Mucosa of descending colon (tissue), 3 donors: ENCODE measurements at regions not wholly inside any gene's neighbourhood (a gene's known extent, or its start where the extent isn't known, plus 50 kb on each side); places are given as distances from the start of the nearest gene placed in this dataset.

Source experiments
- ATAC-seq: fragments of 200-7000 bp; cut with Tn5 transposase; one replicate; pipeline ENCODE4 v1.9.1; 2020; ENCODE audit warnings: mild to moderate bottlenecking, moderate library complexity
- DNase-seq, 3 donors: peaks; one replicate each; pipeline ENCODE4 v3.0.0-alpha.2; 2020
- H3K36me3 ChIP-seq: fragments of 200-600 bp; one replicate; pipeline ENCODE4 v1.8.0; 2021; ENCODE audit warnings: low read depth, mild to moderate bottlenecking
- H3K4me1 ChIP-seq: fragments of 200-600 bp; one replicate; pipeline ENCODE4 v1.8.0; 2021; ENCODE audit warnings: low read depth, mild to moderate bottlenecking
- H3K4me3 ChIP-seq: fragments of 200-600 bp; one replicate; pipeline ENCODE4 v1.8.0; 2021; ENCODE audit warnings: mild to moderate bottlenecking
- H3K9me3 ChIP-seq: fragments of 200-600 bp; one replicate; pipeline ENCODE4 v1.8.0; 2021; ENCODE audit warnings: mild to moderate bottlenecking
- intact Hi-C, 2 donors: fragments of 100-400 bp; cut with DNase I in 1 of 2; cut with micrococcal nuclease in 1 of 2; formaldehyde crosslinking; loops; one replicate each; pipeline versions ENCODE4 v1.11.0 to v1.11.1; 2022; cut with DNase I, micrococcal nuclease
- TF ChIP-seq, protein P1 (sequence below): fragments of 200-600 bp; IDR thresholded peaks from one replicate; pipeline ENCODE4 v1.8.0; 2022; ENCODE audit warnings: antibody characterized with exemption, mild to moderate bottlenecking
- donor health status: DM: no; HTN: no; CAD: no; lungs with moderate emphysema.
- donor health status: DM: no; HTN: no; CAD: no.
- donor health status: DM: no; HTN: yes; CAD: no.

- intact Hi-C loops = no loop called here
- no peak overlapping the region for H3K4me3 ChIP-seq
- TF ChIP-seq, protein P1, sequence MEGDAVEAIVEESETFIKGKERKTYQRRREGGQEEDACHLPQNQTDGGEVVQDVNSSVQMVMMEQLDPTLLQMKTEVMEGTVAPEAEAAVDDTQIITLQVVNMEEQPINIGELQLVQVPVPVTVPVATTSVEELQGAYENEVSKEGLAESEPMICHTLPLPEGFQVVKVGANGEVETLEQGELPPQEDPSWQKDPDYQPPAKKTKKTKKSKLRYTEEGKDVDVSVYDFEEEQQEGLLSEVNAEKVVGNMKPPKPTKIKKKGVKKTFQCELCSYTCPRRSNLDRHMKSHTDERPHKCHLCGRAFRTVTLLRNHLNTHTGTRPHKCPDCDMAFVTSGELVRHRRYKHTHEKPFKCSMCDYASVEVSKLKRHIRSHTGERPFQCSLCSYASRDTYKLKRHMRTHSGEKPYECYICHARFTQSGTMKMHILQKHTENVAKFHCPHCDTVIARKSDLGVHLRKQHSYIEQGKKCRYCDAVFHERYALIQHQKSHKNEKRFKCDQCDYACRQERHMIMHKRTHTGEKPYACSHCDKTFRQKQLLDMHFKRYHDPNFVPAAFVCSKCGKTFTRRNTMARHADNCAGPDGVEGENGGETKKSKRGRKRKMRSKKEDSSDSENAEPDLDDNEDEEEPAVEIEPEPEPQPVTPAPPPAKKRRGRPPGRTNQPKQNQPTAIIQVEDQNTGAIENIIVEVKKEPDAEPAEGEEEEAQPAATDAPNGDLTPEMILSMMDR = no peak
- H3K4me1 ChIP-seq = no peaks in the 10 kb centered on the region
- no peak for ATAC-seq
- no peak for DNase-seq
- H3K36me3 ChIP-seq = no peaks in the 10 kb centered on the region
- H3K9me3 ChIP-seq = no peaks in the 10 kb centered on the region
These were observed 81.0 kb downstream of the QPCT start for GRCh38 chr2:37425408-37425807.

GRCh38 chr2:37427241-37427640 is 82.8 kb downstream of the QPCT start:
- DNase-seq = no peak
- intact Hi-C loops = no loop called here
- no peaks in the 10 kb centered on the region for H3K4me1 ChIP-seq
- no peak for ATAC-seq
- no peak overlapping the region for H3K4me3 ChIP-seq
- no peaks in the 10 kb centered on the region for H3K36me3 ChIP-seq
- H3K9me3 ChIP-seq = no peaks in the 10 kb centered on the region
- TF ChIP-seq, protein P1 = no peak

GRCh38 chr2:37436323-37436722 is 91.9 kb downstream of the QPCT start:
- ATAC-seq (no peak), DNase-seq (no peak)
- Histone ChIP-seq H3K9me3 (no peaks in the 10 kb centered on the region), H3K4me1 (no peaks in the 10 kb centered on the region), H3K36me3 (no peaks in the 10 kb centered on the region), H3K4me3 (no peak overlapping the region)
- TF ChIP-seq, protein P1 = no peak
- intact Hi-C loops = no loop called here

DNA sequence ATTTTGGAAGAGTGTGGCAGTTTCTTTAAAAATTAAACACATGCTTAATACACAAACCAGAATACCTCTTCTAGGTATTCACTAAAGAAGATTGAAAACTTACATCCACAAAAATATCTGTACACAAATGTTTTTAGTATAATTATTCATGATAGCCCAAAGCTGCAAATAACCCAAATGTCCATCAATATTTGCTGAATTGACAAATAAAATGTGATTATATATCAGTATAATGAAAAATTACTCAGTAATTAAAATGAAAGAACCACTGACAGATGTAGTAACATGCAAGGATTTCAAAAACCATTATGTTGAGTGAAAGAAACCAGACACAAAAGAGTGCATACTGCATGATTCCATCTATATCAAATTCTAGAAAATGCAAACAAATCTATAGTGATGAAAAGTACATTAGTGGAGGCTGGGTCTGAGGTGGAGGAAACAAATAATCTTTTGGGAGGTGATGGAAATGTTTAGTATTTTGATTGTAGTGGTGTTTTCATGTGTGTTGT is 94.8 kb downstream of the QPCT start:
- intact Hi-C loops = no loop called here
- no peaks in the 10 kb centered on the region for H3K36me3 ChIP-seq
- DNase-seq (no peak), ATAC-seq (no peak)
- TF ChIP-seq, protein P1 = no peak
- H3K4me3 ChIP-seq = no peak overlapping the region
- H3K9me3 ChIP-seq = no peaks in the 10 kb centered on the region
- no peaks in the 10 kb centered on the region for H3K4me1 ChIP-seq

DNA sequence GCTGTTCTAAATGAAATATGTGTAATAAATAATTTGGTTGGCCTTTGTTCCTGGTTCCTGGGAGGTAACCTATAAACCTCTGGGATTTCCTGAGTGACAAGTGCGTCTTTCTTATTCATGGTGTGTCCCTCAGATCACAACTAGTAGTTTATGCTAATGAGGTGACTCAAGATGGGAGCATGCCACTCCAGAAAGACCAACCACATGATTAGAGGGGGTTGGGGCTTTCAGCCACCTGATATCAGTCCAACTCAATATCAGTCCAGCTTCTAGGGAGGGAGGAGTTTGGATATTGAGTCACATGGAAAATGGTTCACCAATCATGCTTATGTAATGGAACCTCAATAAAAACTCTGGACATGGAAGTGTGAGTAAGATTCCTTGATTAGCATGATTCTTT is 96.6 kb downstream of the QPCT start:
- Histone ChIP-seq H3K36me3 (no peaks in the 10 kb centered on the region), H3K4me3 (no peak overlapping the region), H3K9me3 (no peaks in the 10 kb centered on the region), H3K4me1 (no peaks in the 10 kb centered on the region)
- TF ChIP-seq, protein P1 = no peak
- ATAC-seq (no peak), DNase-seq (no peak)
- intact Hi-C loops = no loop called here

GRCh38 chr2:37443082-37443481 is 98.7 kb downstream of the QPCT start:
- Histone ChIP-seq H3K36me3 (no peaks in the 10 kb centered on the region), H3K4me3 (no peak overlapping the region), H3K4me1 (no peaks in the 10 kb centered on the region), H3K9me3 (no peaks in the 10 kb centered on the region)
- DNase-seq (no peak), ATAC-seq (no peak)
- intact Hi-C loops = no loop called here
- TF ChIP-seq, protein P1 = no peak
